ENCODE measurements at regions not wholly inside any gene's neighbourhood (a gene's known extent, or its start where the extent isn't known, plus 50 kb on each side); places are given as distances from the start of the nearest gene placed in this dataset.

GRCh38 chr2:38181806-38182491 lies 106.0 kb upstream of the CYP1B1 start:
- TF ChIP-seq RAD21 (conservative IDR thresholded peaks at IDR 0.05) = no peak
- TF ChIP-seq TAF1 (IDR thresholded peaks at IDR 0.05; ENCODE audit: low read depth) = no peak
- TF ChIP-seq, protein P1, sequence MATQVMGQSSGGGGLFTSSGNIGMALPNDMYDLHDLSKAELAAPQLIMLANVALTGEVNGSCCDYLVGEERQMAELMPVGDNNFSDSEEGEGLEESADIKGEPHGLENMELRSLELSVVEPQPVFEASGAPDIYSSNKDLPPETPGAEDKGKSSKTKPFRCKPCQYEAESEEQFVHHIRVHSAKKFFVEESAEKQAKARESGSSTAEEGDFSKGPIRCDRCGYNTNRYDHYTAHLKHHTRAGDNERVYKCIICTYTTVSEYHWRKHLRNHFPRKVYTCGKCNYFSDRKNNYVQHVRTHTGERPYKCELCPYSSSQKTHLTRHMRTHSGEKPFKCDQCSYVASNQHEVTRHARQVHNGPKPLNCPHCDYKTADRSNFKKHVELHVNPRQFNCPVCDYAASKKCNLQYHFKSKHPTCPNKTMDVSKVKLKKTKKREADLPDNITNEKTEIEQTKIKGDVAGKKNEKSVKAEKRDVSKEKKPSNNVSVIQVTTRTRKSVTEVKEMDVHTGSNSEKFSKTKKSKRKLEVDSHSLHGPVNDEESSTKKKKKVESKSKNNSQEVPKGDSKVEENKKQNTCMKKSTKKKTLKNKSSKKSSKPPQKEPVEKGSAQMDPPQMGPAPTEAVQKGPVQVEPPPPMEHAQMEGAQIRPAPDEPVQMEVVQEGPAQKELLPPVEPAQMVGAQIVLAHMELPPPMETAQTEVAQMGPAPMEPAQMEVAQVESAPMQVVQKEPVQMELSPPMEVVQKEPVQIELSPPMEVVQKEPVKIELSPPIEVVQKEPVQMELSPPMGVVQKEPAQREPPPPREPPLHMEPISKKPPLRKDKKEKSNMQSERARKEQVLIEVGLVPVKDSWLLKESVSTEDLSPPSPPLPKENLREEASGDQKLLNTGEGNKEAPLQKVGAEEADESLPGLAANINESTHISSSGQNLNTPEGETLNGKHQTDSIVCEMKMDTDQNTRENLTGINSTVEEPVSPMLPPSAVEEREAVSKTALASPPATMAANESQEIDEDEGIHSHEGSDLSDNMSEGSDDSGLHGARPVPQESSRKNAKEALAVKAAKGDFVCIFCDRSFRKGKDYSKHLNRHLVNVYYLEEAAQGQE (IDR thresholded peaks at IDR 0.05; ENCODE audit: borderline replicate concordance) = no peak
- TF ChIP-seq, protein P2, sequence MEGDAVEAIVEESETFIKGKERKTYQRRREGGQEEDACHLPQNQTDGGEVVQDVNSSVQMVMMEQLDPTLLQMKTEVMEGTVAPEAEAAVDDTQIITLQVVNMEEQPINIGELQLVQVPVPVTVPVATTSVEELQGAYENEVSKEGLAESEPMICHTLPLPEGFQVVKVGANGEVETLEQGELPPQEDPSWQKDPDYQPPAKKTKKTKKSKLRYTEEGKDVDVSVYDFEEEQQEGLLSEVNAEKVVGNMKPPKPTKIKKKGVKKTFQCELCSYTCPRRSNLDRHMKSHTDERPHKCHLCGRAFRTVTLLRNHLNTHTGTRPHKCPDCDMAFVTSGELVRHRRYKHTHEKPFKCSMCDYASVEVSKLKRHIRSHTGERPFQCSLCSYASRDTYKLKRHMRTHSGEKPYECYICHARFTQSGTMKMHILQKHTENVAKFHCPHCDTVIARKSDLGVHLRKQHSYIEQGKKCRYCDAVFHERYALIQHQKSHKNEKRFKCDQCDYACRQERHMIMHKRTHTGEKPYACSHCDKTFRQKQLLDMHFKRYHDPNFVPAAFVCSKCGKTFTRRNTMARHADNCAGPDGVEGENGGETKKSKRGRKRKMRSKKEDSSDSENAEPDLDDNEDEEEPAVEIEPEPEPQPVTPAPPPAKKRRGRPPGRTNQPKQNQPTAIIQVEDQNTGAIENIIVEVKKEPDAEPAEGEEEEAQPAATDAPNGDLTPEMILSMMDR (IDR thresholded peaks at IDR 0.05; ENCODE audit: poor library complexity, severe bottlenecking) = no peak
- no peak for TF ChIP-seq EZH2 (IDR thresholded peaks at IDR 0.05; ENCODE audit: borderline replicate concordance, insufficient read depth, low read length, poor library complexity, severe bottlenecking)
- TF ChIP-seq SMC3 (conservative IDR thresholded peaks at IDR 0.05; ENCODE audit: poor library complexity) = no peak
- TF ChIP-seq POLR2AphosphoS5 (IDR thresholded peaks at IDR 0.05) = no peak
- Histone ChIP-seq H3K79me2 (replicated peaks; ENCODE audit: insufficient read depth, low read length) (no peaks in the 10 kb centered on the region), H3K27me3 (ENCODE audit: insufficient read depth, low read depth, low read length) (no peaks in the 10 kb centered on the region), H3K9ac (ENCODE audit: low read length) (no peak overlapping the region), H3F3A (ENCODE audit: insufficient read depth, low read length, poor library complexity, severe bottlenecking) (no peaks in the 10 kb centered on the region), H3K4me3 (ENCODE audit: low read length) (no peak overlapping the region), H4K20me1 (ENCODE audit: insufficient read depth) (no peaks in the 10 kb centered on the region), H3K9me3 (ENCODE audit: low read length) (no peaks in the 10 kb centered on the region), H3K36me3 (ENCODE audit: insufficient read depth, low read length) (no peaks in the 10 kb centered on the region), H2AFZ (ENCODE audit: low read depth, low read length) (no peak overlapping the region), H3K4me2 (ENCODE audit: low read length) (no peak overlapping the region), H3K9me2 (ENCODE audit: insufficient read depth, low read length) (no peaks in the 10 kb centered on the region), H3K27ac (ENCODE audit: low read length) (no peak overlapping the region)

- H3K27me3 ChIP-seq (ENCODE audit: insufficient read depth, low read depth, low read length) = no peaks in the 10 kb centered on the region
- no peak overlapping the region for H3K27ac ChIP-seq (ENCODE audit: low read length)
- no peaks in the 10 kb centered on the region for H3K36me3 ChIP-seq (ENCODE audit: insufficient read depth, low read length)
- no peaks in the 10 kb centered on the region for H3K9me3 ChIP-seq (ENCODE audit: low read length)
- no peaks in the 10 kb centered on the region for H4K20me1 ChIP-seq (ENCODE audit: insufficient read depth)
- TF ChIP-seq EZH2 (IDR thresholded peaks at IDR 0.05; ENCODE audit: borderline replicate concordance, insufficient read depth, low read length, poor library complexity, severe bottlenecking) (no peak), TAF1 (IDR thresholded peaks at IDR 0.05; ENCODE audit: low read depth) (no peak), EP300 (conservative IDR thresholded peaks at IDR 0.05; ENCODE audit: poor library complexity, severe bottlenecking) (no peak), POLR2AphosphoS5 (IDR thresholded peaks at IDR 0.05) (no peak), MXI1 (conservative IDR thresholded peaks at IDR 0.05; ENCODE audit: poor library complexity, severe bottlenecking) (no peak), SMC3 (conservative IDR thresholded peaks at IDR 0.05; ENCODE audit: poor library complexity) (no peak), RAD21 (conservative IDR thresholded peaks at IDR 0.05) (no peak)
- TF ChIP-seq, protein P2 (IDR thresholded peaks at IDR 0.05; ENCODE audit: poor library complexity, severe bottlenecking) = no peak
- TF ChIP-seq, protein P1 (IDR thresholded peaks at IDR 0.05; ENCODE audit: borderline replicate concordance) = no peak
- H3K4me2 ChIP-seq (ENCODE audit: low read length) = no peak overlapping the region
- H3K9me2 ChIP-seq (ENCODE audit: insufficient read depth, low read length) = no peaks in the 10 kb centered on the region
- H3K9ac ChIP-seq (ENCODE audit: low read length) = no peak overlapping the region
- H2AFZ ChIP-seq (ENCODE audit: low read depth, low read length) = no peak overlapping the region
- H3F3A ChIP-seq (ENCODE audit: insufficient read depth, low read length, poor library complexity, severe bottlenecking) = no peaks in the 10 kb centered on the region
- no peaks in the 10 kb centered on the region for H3K79me2 ChIP-seq (replicated peaks; ENCODE audit: insufficient read depth, low read length)
- no peak overlapping the region for H3K4me3 ChIP-seq (ENCODE audit: low read length)
Measured at GRCh38 chr2:38180754-38181153, 104.8 kb upstream of the CYP1B1 start.
